Sigmoid colon (tissue), 6 donors: ENCODE measurements at regions not wholly inside any gene's neighbourhood (a gene's known extent, or its start where the extent isn't known, plus 50 kb on each side); places are given as distances from the start of the nearest gene placed in this dataset.

Source experiments
- DNase-seq: peaks from one replicate; pipeline ENCODE4 v3.0.0-alpha.2; 2019
- H3K27ac ChIP-seq, 4 donors: fragments of 200-600 bp; sonication (generic); one replicate each; pipeline ENCODE4 v1.5.1; 2016 to 2019; ENCODE audit warnings: mild to moderate bottlenecking in 1 of 4
- H3K27me3 ChIP-seq, 3 donors: fragments of 200-600 bp; sonication (generic); one replicate each; pipeline ENCODE4 v1.5.1; 2019; ENCODE audit warnings: mild to moderate bottlenecking in 1 of 3
- H3K36me3 ChIP-seq, 4 donors: fragments of 200-600 bp; sonication (generic); one replicate each; pipeline ENCODE4 v1.5.1; 2016 to 2019
- H3K4me1 ChIP-seq, 4 donors: fragments of 200-600 bp; sonication (generic); one replicate each; pipeline ENCODE4 v1.5.1; 2017 to 2019
- H3K4me3 ChIP-seq, 4 donors: fragments of 200-600 bp; sonication (generic); one replicate each; pipeline ENCODE4 v1.5.1; 2017 to 2019; ENCODE audit warnings: mild to moderate bottlenecking in 2 of 4, moderate library complexity in 1 of 4
- H3K9me3 ChIP-seq, 4 donors: fragments of 200-600 bp in 3 of 4; sonication (generic) in 3 of 4; one replicate each; pipeline versions ENCODE4 v1.5.1 to v1.6.1; 2013 to 2019
- EP300 ChIP-seq, 4 donors: sonication (generic); formaldehyde crosslinking; IDR thresholded peaks; one replicate each; pipeline ENCODE4 v1.6.1; 2017; ENCODE audit warnings: antibody characterized with exemption in 4 of 4
- POLR2A ChIP-seq, 2 donors: fragments of 450-650 bp; IDR thresholded peaks; one replicate each; pipeline ENCODE4 v1.6.1; 2016; ENCODE audit warnings: antibody characterized with exemption in 2 of 2, mild to moderate bottlenecking in 2 of 2, moderate library complexity in 2 of 2
- POLR2AphosphoS5 ChIP-seq, 4 donors: sonication (generic); formaldehyde crosslinking; IDR thresholded peaks; one replicate each; pipeline ENCODE4 v1.6.1; 2017; ENCODE audit warnings: antibody characterized with exemption in 4 of 4
- WGBS, 2 donors: extraction: QIAGEN DNeasy Blood & Tissue Kit; methylation state at CpG; one replicate each; pipeline ENCODE4 v1.1.7; 2013; 5-methylcytosine and 5-hydroxymethylcytosine counted together
- intact Hi-C: fragments of 100-400 bp; cut with DNase I; formaldehyde crosslinking; loops from one replicate; pipeline ENCODE4 v1.15.1; 2023
- TF ChIP-seq, protein P1 (sequence below), 4 experiments: fragments of 450-650 bp in 3 of 4; fragments of 200-600 bp in 1 of 4; IDR thresholded peaks; one replicate each; pipeline ENCODE4 v1.5.1; 2016 to 2019; ENCODE audit warnings: antibody characterized with exemption in 4 of 4, mild to moderate bottlenecking in 3 of 4, moderate library complexity in 2 of 4
- donor health status: healthy with polysubstance abuse.
- donor health status: healthy.

DNA sequence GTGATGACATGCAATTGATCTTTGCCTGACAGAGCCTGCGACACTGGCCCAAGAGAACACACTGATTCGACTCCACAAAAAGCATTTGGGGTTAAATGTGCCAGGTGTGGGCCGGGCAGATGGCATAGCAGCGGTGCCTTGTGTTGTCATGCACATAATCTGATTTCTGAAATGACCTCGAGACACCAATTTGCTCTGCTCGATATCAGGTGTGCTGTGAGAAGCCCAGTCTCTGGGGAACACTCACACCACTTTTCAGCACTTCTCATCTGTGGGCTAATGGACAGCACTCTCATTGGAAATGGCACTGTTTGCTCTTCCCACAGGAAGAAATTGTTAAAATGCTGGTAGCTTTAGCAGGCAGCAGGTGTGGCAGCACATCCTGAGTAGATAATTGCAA lies 738.3 kb upstream of the TENM3 start:
- intact Hi-C loops: no loop called here

DNA sequence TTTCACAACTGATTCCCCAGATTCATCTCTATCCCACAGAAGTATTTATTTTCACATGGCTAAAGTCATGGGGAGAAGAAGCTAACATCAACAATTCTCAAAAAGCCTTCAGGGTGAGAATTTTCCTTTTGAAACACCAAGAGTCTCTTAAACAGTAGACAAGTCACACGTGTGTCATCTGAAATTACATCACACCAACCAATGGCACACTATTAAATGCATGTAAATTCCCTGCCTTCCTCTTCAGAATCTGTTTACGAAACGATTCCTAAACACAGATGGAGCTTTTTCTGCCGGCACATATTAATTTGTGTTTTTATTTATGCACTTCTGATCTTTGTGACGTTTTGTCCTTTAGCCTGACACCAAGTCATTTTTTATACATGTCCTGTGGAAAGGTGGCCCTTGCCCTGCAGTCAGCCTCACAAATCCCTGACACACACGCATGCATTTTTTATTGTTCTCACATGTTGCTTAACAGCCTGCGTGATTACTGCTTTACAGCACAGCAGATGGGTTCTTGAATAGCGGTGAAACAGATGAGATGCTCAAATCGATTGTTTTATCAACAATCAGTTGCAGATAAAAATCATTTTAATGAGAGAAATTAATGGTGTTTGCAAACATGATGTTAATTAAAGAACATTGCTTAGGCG lies 735.9 kb upstream of the TENM3 start:
- Histone ChIP-seq H3K9me3 (no peaks in the 10 kb centered on the region), H3K4me1 (no peaks in the 10 kb centered on the region), H3K27me3 (no peaks in the 10 kb centered on the region), H3K27ac (no peak overlapping the region), H3K4me3 (no peak overlapping the region), H3K36me3 (no peaks in the 10 kb centered on the region)
- DNase-seq: no peak
- TF ChIP-seq, protein P1, sequence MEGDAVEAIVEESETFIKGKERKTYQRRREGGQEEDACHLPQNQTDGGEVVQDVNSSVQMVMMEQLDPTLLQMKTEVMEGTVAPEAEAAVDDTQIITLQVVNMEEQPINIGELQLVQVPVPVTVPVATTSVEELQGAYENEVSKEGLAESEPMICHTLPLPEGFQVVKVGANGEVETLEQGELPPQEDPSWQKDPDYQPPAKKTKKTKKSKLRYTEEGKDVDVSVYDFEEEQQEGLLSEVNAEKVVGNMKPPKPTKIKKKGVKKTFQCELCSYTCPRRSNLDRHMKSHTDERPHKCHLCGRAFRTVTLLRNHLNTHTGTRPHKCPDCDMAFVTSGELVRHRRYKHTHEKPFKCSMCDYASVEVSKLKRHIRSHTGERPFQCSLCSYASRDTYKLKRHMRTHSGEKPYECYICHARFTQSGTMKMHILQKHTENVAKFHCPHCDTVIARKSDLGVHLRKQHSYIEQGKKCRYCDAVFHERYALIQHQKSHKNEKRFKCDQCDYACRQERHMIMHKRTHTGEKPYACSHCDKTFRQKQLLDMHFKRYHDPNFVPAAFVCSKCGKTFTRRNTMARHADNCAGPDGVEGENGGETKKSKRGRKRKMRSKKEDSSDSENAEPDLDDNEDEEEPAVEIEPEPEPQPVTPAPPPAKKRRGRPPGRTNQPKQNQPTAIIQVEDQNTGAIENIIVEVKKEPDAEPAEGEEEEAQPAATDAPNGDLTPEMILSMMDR (IDR thresholded peaks at IDR 0.05): no peak
- no peak for TF ChIP-seq POLR2AphosphoS5 (IDR thresholded peaks at IDR 0.05)
- TF ChIP-seq POLR2A (IDR thresholded peaks at IDR 0.05): no peak
- TF ChIP-seq EP300 (IDR thresholded peaks at IDR 0.05): no peak
- WGBS, 2 donors: 29 to 63% methylated on average over 10 of the region's 10 CpGs
- intact Hi-C loops: no loop called here

More for the DNA sequence above, 738.3 kb upstream of the TENM3 start:
- no peak overlapping the region for H3K27ac ChIP-seq
- DNase-seq: no peak
- H3K4me1 ChIP-seq: no peaks in the 10 kb centered on the region
- TF ChIP-seq, protein P1 (IDR thresholded peaks at IDR 0.05): no peak
- TF ChIP-seq POLR2AphosphoS5 (IDR thresholded peaks at IDR 0.05) (no peak), POLR2A (IDR thresholded peaks at IDR 0.05) (no peak), EP300 (IDR thresholded peaks at IDR 0.05) (no peak)
- no peak overlapping the region for H3K4me3 ChIP-seq
- WGBS, 2 donors: 68 to 81% methylated on average over 6 of the region's 6 CpGs
- no peaks in the 10 kb centered on the region for H3K9me3 ChIP-seq
- no peaks in the 10 kb centered on the region for H3K36me3 ChIP-seq
- H3K27me3 ChIP-seq: no peaks in the 10 kb centered on the region

DNA sequence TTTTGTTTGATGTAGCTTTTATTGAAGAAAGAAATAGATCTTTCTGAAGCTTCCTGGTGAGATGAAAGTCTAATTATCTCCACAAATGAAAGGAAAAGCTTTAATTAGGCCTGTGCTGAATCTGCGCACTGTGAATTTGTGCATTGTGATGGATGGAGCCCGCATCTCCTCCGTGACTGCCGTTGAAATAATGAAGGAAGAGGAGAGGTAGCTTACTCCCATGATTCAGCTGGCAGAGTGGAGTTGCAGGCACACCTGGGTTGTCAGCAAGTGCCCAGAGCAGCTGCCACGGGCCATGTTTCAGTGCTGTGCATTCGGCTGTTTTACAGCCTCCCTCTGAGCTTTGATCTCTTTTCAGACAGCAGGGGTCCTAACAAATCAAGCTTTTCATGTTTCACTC lies 735.3 kb upstream of the TENM3 start:
- Histone ChIP-seq H3K4me3 (no peak overlapping the region), H3K27me3 (no peaks in the 10 kb centered on the region), H3K36me3 (no peaks in the 10 kb centered on the region), H3K4me1 (no peaks in the 10 kb centered on the region), H3K27ac (no peak overlapping the region), H3K9me3 (no peaks in the 10 kb centered on the region)
- DNase-seq: no peak
- WGBS, 2 donors: 26 to 65% methylated on average over 6 of the region's 6 CpGs
- intact Hi-C loops: no loop called here
- TF ChIP-seq EP300 (IDR thresholded peaks at IDR 0.05) (no peak), POLR2A (IDR thresholded peaks at IDR 0.05) (no peak), POLR2AphosphoS5 (IDR thresholded peaks at IDR 0.05) (no peak)
- TF ChIP-seq, protein P1 (IDR thresholded peaks at IDR 0.05): no peak

DNA sequence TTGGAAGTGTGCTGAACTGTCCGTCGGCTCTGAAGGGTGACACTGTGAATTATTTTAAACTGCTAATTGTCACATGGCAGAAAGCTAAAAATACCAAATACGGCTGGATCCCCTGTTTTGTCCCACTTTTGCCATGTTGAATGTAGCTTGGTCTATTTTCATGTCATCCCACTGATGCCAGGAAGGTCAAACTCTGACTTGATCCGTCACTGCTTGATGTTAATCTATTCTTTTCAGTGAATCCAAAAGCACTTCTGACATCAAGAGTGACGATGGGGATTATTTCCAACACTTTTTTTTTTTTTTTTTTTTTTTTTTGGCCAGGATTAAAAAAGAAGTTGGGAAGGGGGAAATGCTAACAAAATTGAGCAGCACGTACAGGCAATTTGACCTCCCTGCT lies 734.6 kb upstream of the TENM3 start:
- no peaks in the 10 kb centered on the region for H3K27me3 ChIP-seq
- 39 to 66% methylated on average over 6 of the region's 6 CpGs for WGBS, 2 donors
- no peak overlapping the region for H3K4me3 ChIP-seq
- DNase-seq: no peak
- no peaks in the 10 kb centered on the region for H3K36me3 ChIP-seq
- no peaks in the 10 kb centered on the region for H3K4me1 ChIP-seq
- intact Hi-C loops: no loop called here
- TF ChIP-seq POLR2AphosphoS5 (IDR thresholded peaks at IDR 0.05) (no peak), EP300 (IDR thresholded peaks at IDR 0.05) (no peak), POLR2A (IDR thresholded peaks at IDR 0.05) (no peak)
- TF ChIP-seq, protein P1 (IDR thresholded peaks at IDR 0.05): no peak
- H3K27ac ChIP-seq: no peak overlapping the region
- H3K9me3 ChIP-seq: no peaks in the 10 kb centered on the region

DNA sequence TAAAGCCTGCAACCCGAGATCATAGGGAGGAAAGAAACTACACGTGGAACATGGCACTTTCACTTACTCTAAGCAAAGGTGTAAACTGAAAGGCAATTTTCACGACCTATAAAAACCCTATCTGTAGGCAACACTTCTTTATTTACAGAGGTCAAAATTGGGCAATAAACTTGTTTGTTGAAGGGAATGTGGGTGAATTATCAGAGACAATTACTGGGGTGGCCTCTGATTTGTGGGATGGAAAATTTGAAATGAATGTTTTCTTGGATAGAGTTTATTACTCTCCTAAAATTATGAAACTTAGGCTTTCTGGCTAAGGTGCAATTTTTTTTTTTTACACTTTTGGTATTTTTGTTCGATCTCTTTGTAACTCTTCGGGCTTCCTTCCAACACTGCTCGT lies 734.1 kb upstream of the TENM3 start:
- Histone ChIP-seq H3K36me3 (no peaks in the 10 kb centered on the region), H3K27me3 (no peaks in the 10 kb centered on the region), H3K4me1 (no peaks in the 10 kb centered on the region), H3K27ac (no peak overlapping the region), H3K9me3 (no peaks in the 10 kb centered on the region), H3K4me3 (no peak overlapping the region)
- DNase-seq: no peak
- intact Hi-C loops: no loop called here
- WGBS, 2 donors: 15 to 52% methylated on average over 6 of the region's 6 CpGs
- no peak for TF ChIP-seq EP300 (IDR thresholded peaks at IDR 0.05)
- TF ChIP-seq POLR2AphosphoS5 (IDR thresholded peaks at IDR 0.05): no peak
- no peak for TF ChIP-seq POLR2A (IDR thresholded peaks at IDR 0.05)
